Kidney (tissue), 13 donors: ENCODE measurements at regions not wholly inside any gene's neighbourhood (a gene's known extent, or its start where the extent isn't known, plus 50 kb on each side); places are given as distances from the start of the nearest gene placed in this dataset.
"Not testable (repeated sequence)": the region's sequence is repeated elsewhere in the genome, so short reads cannot be mapped to it uniquely, and the experiment has no call there.

Experiments
- DNase-seq, 5 donors: peaks; one replicate each; pipeline ENCODE4 v3.0.0-alpha.2; 2013 to 2020
- FAIRE-seq: peaks from 2 replicates; lab custom pipeline; 2012; peaks lifted over from hg19 to GRCh38; lab: Jason Lieb, UNC
- H3K27ac ChIP-seq, 2 donors: one replicate each; pipeline ENCODE4 v1.7.0; 2013; ENCODE audit warnings: low read depth in 2 of 2, low read length in 2 of 2, inconsistent platforms in 1 of 2
- H3K27me3 ChIP-seq: one replicate; pipeline ENCODE4 v1.7.1; 2013; ENCODE audit warnings: low read length, inconsistent platforms; ENCODE audit not compliant: control insufficient read depth, insufficient read depth
- H3K36me3 ChIP-seq, 3 donors: one replicate each; pipeline versions ENCODE4 v1.7.0 to v1.7.1; 2013; ENCODE audit warnings: low read length in 3 of 3, control low read depth in 1 of 3, inconsistent platforms in 1 of 3; ENCODE audit not compliant: insufficient read depth in 3 of 3, control insufficient read depth in 2 of 3
- H3K4me1 ChIP-seq, 3 donors: one replicate each; pipeline versions ENCODE4 v1.7.0 to v1.7.1; 2013; ENCODE audit warnings: low read length in 3 of 3, inconsistent platforms in 1 of 3, low read depth in 1 of 3; ENCODE audit not compliant: control insufficient read depth in 2 of 3, insufficient read depth in 2 of 3
- H3K4me3 ChIP-seq, 3 donors: one replicate each; pipeline versions ENCODE4 v1.7.0 to v1.8.1; 2013; ENCODE audit warnings: low read length in 3 of 3, control low read depth in 1 of 3, inconsistent platforms in 1 of 3
- H3K9ac ChIP-seq, 3 donors: one replicate each; pipeline versions ENCODE4 v1.7.0 to v1.7.1; 2013; ENCODE audit warnings: low read length in 3 of 3, control low read depth in 1 of 3, inconsistent platforms in 1 of 3
- H3K9me3 ChIP-seq, 3 donors: one replicate each; pipeline versions ENCODE4 v1.7.0 to v1.7.1; 2013; ENCODE audit warnings: low read length in 3 of 3, control low read depth in 1 of 3, inconsistent platforms in 1 of 3; ENCODE audit not compliant: control insufficient read depth in 2 of 3, insufficient read depth in 1 of 3
- CTCF ChIP-seq: IDR thresholded peaks from 3 replicates; pipeline ENCODE4 v1.5.1; 2012; ENCODE audit warnings: mild to moderate bottlenecking, moderate library complexity, borderline replicate concordance; ENCODE audit not compliant: insufficient read depth; ENCODE audit errors: extremely low read depth
- intact Hi-C: fragments of 100-400 bp; cut with DNase I; formaldehyde crosslinking; loops from one replicate; pipeline ENCODE4 v1.11.1; 2022
- donor health status: control.
- donor health status: control.
- donor health status: control.
- donor health status: control.
- donor health status: control.
- donor health status: DM: yes; HTN: yes; CAD: no.
- donor health status: Normal renal cell carcinoma (clear cell type).

DNA sequence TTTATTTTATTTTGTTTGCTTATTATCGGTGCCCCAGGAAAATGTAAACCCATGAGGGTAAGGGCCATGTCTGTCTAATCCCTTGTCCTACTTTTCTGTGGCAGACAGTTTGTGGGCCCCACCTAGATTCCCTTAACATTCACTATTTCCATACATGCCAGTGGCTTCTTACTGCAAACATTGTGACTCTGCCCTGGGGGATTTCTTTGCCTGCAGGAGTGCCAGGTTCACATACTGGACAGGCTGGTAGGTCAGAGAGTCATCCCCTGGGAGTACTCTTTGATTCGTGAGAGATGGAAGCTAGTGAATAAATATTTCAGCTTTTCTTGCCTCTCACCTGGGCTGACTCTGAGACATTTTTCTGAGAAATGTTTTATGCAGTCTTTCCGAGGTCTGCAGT, 122.8 kb upstream of the TBX5 start:
- Histone ChIP-seq H3K4me3 (no peak overlapping the region), H3K27ac (no peak overlapping the region), H3K36me3 (no peaks in the 10 kb centered on the region), H3K9ac (no peak overlapping the region), H3K9me3 (no peaks in the 10 kb centered on the region), H3K4me1 (no peaks in the 10 kb centered on the region), H3K27me3 (no peaks in the 10 kb centered on the region)
- intact Hi-C loops: no loop called here
- no peak for TF ChIP-seq CTCF
- DNase-seq (no peak), FAIRE-seq (no peak)

GRCh38 chr12:114521160-114521559, 115.2 kb upstream of the TBX5 start:
- DNase-seq, H3K9ac ChIP-seq, FAIRE-seq, H3K9me3 ChIP-seq, intact Hi-C loops, H3K4me3 ChIP-seq, H3K4me1 ChIP-seq, H3K27ac ChIP-seq, H3K27me3 ChIP-seq, H3K36me3 ChIP-seq: not testable (repeated sequence)

GRCh38 chr12:114512351-114512750, 106.4 kb upstream of the TBX5 start:
- TF ChIP-seq CTCF: no peak
- Histone ChIP-seq H3K27ac (no peak overlapping the region), H3K4me3 (no peak overlapping the region), H3K9me3 (no peaks in the 10 kb centered on the region), H3K27me3 (no peaks in the 10 kb centered on the region), H3K4me1 (no peaks in the 10 kb centered on the region), H3K36me3 (no peaks in the 10 kb centered on the region), H3K9ac (no peak overlapping the region)
- DNase-seq (no peak), FAIRE-seq (no peak)
- intact Hi-C loops: no loop called here

GRCh38 chr12:114508529-114509129, 102.7 kb upstream of the TBX5 start:
- TF ChIP-seq CTCF: peak; percentile 72
- peak in 4 of 5 donors; percentile 65 to 82 (median 74) for DNase-seq
- no peak overlapping the region for H3K27ac ChIP-seq
- H3K9me3 ChIP-seq: no peaks in the 10 kb centered on the region
- peaks cover 2% of the 10 kb centered on the region for H3K27me3 ChIP-seq
- H3K9ac ChIP-seq: no peak overlapping the region
- no peaks in the 10 kb centered on the region for H3K36me3 ChIP-seq
- no peak for FAIRE-seq
- no peak overlapping the region for H3K4me3 ChIP-seq
- intact Hi-C loops: loop anchor here (5.0 kb wide), 1 partner anchor 526 kb away; no protein-coding TSS in a partner anchor
- H3K4me1 ChIP-seq: no peaks in the 10 kb centered on the region
